NCI-H774 (cell line): ENCODE measurements at regions not wholly inside any gene's neighbourhood (a gene's known extent, or its start where the extent isn't known, plus 50 kb on each side); places are given as distances from the start of the nearest gene placed in this dataset.

ENCODE experiments used
- DNase-seq: peaks from one replicate; lab custom pipeline; 2025; lab: John Stamatoyannopoulos, UW

DNA sequence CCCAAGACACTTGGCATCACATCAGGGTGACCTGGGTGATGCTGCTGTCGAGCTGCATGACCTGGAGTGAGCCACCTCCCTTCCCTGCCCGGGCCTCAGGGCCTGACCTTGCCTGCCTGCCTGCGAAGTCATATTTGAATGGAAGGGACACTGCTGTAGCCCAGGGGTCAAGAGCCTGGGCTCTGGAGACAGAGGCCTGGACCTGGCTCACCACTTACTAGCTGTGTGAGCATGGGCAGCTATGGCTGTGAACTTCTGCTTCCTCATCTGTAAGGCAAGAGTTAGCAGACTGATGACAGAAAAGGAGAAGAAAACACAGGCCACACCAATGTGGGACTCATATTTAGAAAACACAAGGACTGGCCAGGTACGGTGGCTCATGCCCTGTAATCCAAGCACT, 118.7 kb downstream of the ZFP36L2 start:
- no peak for DNase-seq

DNA sequence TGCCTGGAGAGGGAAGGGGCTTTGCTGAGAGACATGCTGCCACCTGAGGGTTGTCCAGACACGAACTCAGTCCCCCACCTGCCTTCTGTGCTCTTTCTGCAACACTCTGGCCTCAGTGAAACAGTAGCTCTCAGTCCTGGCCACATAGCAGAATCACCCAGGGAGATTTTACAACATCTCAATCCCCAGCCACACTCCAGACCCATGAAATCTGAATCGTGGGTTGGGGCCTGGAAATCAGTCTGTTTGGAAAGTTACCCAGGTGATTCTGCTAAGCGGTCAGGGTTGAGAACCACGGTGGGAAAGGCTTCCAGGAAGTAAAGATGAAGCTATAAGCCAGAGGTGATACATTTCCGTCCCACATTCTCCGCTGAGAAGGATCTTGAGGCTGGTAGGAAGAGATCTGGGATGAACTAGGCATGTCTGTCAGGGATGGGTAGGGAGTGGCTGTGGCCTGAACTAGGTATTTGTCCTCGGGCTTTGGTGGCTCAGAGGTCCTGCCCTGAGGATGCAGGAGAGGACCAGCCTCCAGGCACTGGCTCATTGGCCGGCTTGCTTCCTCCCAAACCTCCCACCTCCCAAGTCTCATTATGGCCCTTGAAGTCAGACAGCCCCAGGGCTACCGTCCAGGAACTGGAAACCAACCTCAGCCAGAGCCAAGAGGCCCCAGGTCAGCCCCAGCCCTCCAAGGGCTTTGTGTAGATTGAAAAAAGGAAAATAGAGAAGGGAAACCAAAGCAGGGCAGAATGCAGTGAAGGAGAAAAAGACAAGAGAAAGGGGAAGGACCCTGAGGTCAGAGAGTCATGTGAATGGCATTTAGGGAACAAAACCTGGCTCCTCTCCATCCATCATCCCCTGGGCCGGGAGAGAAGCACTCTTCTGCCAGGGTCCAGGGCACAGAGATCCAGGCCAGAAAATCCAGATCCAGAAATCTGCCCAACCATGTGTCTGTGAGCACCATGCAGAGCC, 119.6 kb downstream of the ZFP36L2 start:
- DNase-seq = no peak

DNA sequence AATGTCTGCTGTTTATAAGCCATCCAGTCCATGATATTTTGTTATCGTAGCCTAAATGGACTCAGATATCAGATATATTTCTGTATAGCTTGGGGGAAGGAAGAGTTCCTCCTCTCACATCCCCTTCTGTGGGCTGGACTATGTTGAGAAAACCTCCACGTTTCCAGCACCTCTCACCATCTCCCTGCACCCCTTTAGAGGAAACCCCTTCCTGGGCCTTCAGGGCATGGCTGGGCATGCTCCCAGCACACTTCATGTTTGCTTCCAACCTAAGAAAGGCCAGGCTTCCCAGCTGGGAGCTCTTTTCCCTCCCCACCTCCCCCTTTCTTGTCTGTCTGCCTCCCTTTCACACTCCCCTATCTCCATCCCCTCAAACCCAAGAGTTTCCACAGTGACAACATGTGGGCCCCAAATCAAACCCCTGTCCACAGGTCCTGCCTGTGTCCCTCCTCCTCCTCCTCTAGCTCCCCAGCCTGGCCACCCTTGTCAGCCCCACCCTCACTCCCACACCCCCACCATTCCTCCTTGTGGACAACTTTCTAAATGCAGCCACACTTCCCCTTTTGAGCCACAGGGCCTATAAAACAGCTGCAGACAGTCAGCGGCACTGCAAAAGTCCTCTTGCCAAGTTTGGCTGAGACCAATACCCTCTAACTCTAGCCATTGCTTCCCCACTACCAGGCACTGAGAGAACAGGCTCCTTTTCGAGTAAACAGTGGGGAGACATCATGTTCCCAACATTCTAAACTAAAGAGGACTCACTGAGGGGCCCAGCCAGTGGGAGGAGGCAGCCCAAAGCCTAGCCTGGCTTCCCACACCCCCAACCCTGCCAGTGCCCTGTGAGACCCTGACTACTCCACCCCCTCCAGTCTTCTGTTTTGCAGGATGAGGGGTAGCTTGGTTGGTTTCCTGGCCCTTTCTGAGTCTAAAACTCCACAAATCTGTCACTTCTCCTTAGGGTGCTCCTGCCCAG, 120.5 kb downstream of the ZFP36L2 start:
- no peak for DNase-seq

DNA sequence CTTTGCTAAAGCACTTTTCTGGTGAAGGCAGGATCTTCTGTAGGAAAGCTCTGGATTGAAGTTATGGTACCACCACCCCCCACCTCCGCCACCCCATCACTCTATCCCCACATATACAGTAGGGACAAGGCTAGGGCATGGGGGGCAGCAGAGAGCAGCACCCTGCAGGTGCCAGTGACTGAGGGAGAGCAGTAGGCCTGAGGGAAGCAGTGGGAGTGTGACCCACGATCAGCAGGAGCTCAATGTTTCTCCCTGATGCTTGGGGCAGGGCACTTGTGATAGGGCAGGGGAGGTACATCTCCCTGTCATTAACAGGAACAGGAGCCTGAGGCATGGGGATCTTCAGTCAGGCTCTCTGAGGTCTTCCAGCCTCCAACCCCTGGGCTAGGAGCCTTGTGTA, 121.6 kb downstream of the ZFP36L2 start:
- DNase-seq = no peak

DNA sequence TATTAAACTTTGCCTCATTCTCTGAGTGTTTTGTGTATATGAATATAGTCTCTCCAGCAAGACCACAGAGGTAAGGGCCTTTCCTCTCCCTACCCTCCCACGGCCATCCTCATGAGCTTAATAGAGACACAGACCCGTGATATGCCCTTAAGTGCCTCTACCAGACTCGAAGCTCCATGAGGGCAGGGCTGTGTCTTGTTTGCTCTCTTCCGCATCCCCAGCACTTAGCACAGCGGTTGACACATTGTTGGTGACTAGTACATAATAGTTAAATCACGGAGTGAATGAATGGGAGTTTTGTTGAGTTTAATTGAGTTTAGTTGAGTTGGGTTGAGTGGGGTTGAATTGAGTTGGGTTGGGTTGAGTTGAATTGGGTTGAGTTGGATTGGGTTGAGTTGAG, 122.3 kb downstream of the ZFP36L2 start:
- DNase-seq = no peak

DNA sequence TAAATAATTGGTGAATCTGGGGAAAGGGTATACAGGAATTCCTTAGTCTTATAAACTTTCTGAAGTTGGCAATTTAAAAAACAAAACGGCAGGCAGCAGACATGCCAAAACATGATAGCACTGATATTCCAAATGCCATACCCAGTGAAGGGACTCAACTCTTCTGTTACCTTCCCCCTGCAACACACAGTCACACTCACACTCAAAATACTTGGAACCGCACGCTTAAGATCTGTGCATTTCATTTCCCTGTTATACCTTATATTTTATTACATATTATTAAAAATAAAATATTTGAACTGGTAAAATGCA, 123.4 kb downstream of the ZFP36L2 start:
- DNase-seq = no peak

DNA sequence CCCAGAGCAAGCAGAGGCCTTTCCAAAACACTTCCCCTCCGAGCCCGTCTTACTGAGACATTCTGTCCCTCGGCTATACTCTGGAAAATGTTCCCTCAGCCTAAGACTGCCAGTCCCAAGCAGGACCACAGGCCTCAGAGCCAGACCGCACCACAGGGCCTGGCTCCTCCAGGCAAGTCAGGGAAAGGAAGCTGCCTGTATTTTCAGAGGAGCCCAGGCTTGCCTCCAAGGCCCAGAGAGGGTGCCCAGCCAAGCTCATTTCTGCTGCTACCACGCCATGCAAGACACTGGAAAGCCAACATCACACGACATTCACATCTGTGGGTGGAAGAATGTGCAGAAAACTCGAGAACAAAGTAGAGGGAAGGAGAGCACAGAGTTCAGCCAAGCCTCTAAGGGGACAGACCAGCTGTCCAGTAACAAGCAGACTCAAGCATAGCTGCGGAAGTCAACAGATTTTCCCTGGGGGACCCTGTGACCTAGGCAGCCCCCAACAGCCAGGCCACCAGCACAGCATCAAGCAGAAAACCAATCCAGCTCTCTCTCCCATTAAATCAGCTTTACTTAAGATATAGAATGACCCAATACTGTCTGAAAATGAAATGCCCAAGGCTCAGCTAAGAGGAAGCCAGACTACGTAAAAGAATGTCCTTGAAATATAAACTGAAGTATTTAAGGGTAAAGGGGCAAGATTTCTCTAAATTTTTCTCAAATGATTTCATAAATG, 123.9 kb downstream of the ZFP36L2 start:
- no peak for DNase-seq

DNA sequence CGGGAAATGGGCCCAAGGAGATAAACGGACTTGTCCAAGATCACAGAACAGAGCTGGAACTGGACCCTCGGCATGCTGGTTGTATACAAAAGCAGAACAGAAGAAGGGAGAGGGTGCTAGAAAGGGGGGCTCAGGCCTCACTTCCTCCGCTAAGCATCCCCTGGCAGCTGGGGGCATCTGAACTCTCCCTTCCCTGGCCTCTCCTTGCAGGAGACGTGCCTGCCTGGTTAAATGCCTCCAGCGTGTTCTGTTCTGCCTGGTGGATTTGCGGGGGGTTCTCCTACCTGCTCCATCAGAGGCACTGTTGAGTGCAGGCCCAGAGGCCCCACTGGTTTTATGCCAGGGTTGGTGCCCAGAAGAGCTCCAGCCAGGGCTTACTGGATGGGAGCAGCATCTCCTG, 124.7 kb downstream of the ZFP36L2 start:
- no peak for DNase-seq

DNA sequence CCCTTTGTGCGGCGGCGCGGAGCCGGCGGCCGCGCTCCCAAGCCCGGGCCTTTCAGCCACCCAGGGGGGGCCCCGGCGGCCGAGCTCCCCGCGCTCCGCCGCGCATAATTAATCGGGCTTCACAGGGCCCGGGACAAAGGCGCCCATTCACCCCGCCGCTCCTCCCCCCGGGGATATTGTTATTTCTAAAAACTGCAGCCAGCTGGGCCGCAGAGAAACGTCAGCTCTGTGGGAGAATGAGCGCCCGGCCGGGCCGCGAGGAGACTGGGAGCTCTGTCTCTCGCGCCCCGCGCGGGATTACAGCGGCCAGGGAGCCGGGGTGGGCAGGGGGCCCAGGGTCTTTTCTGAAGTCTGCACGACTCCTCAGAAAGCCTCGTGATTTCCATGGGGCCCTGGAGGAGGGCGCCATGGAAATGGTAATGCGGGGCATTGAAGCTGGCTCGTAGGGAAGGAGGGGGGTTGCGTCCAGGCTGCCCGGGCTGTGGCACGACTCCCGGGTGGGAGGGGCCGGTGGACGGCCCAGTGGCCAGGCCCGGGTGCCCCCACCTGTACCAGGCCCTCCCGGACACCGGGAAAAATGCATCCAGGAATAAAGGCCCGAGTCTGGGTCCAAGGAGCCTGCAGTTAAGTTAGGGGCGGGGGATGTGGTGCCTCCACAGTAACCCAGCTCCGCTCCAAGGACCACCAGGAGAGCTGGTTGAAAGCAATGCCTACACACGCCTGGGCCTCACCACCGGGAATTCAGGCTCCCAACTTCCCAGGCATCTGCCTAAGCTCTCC, 125.3 kb downstream of the ZFP36L2 start:
- no peak for DNase-seq

DNA sequence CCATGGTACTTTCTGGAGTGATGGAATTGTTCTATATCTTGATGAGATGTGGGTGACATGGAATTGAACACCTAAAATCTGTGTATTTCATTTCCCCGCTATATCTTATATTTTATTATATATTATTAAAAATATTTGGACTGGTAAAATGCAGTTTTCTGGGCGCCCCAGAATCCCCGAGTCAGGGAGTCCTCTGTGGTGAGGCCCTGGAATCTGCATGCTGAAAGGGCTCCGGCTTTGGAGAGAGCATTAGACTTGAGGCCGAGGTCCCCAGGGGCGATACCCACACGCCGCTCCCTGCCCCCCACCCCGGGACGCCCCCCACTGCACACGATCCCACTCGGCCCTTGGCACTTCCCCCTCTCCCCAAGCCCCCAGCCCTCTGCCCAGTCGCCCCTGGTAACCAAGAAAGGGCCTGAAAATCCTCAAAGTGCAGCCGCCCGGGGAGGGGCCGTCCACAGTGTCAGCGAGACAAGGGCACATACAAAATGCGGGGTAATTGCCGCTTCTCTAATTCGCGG, 126.0 kb downstream of the ZFP36L2 start:
- DNase-seq = no peak

DNA sequence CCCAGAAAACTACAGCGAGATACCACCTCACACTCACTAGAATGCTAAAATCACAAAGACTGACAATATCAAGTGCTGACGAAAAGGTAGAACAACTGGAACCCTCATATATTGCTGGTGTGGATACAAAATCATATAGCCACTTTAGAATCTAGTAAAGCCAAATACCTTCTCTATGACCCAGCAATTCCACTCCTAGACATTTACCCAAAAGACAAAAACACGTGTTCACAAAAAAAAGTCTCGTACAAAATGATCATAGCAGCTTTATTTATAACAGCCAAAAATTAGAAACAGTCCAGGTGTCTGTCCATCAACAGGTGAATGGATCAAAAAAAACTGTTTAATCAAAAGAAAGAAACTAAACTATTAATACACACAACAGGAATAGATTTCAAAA, 126.6 kb downstream of the ZFP36L2 start:
- no peak for DNase-seq

DNA sequence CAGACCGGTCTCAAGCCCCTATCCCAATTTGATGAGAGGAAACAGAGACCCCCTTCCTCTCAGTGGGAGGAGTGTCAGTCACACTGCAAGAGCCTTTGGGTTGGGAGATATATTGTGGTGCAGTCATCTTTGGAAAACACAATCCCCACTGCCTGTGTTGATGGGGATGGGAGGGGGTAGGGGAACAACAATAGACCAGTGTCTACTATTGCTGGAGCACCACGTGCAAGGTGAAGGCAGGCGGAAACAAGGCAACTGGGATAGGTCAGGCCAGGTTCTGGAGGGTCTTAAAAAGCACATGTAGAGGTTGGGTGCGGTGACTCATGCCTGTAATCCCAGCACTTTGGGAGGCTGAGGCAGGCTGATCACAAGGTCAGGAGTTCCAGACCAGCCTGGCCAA, 127.9 kb downstream of the ZFP36L2 start:
- no peak for DNase-seq

DNA sequence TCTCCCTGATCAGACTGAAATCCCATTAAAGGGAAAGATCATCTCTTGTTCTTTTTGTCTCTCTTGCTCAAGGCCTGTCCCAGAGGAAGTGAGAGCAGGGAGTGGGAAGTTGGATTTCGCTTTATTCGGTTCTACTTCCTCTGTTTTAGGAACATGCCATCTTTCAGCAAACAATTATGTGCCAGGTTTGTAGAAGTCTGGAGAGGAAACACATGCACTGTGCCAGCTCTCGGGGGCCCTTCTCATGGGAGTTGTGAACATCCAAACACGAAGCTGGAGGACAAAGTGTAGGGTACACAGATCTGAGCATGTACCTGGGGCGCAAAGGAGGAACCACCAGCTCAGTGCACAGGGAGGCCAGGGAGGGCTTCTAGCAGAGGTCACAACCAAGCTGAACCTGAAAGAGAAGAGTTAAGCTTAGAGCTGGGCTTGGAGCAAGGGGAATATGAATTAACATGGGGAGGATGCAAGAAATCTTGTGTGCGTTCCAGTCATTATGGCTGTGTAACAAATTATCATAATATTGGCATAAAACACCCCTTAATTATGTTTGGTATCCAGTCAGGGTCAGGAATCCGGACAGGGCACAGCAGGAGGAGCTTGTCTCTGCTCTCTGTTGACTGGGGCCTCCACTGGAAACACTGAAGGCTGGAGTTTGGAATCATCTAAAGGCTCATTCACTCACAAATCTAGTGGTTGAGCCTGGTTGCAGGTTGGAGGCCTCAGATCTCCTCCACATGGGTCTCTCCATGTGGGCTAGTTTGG, 128.6 kb downstream of the ZFP36L2 start:
- DNase-seq = no peak

DNA sequence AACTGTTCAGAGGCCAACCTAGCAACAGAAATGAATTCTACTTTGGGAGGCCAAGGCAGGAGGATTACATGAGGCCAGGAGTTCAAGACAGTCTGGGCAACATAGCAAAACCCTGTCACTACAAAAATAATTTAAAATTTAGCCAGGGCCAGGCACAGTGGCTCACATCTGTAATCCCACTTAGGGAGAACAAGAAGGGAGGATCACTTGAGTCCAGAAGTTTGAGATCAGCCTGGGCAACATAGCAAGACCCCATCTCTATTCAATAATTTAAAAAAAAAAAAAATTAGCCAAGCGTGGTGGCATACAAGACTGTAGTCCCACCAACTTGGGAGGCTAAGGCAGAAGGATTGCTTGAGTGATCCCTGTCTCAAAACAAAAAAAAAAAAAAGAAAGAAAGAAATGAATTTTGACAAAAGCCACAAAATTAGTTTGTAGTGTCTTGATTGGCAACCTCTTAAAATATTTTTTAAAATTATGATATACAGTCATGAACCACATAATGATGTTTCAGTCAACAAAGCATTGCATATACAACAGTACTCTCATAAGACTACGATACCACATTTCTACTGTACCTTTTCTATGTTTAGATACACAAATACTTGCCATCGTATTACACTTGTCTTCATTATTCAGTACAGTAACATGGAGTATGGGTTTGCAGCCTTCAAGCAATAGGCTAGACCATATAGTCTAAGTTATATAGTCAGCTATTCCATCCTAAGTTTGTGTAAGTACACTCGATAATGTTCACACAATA, 130.7 kb downstream of the ZFP36L2 start:
- DNase-seq = no peak

DNA sequence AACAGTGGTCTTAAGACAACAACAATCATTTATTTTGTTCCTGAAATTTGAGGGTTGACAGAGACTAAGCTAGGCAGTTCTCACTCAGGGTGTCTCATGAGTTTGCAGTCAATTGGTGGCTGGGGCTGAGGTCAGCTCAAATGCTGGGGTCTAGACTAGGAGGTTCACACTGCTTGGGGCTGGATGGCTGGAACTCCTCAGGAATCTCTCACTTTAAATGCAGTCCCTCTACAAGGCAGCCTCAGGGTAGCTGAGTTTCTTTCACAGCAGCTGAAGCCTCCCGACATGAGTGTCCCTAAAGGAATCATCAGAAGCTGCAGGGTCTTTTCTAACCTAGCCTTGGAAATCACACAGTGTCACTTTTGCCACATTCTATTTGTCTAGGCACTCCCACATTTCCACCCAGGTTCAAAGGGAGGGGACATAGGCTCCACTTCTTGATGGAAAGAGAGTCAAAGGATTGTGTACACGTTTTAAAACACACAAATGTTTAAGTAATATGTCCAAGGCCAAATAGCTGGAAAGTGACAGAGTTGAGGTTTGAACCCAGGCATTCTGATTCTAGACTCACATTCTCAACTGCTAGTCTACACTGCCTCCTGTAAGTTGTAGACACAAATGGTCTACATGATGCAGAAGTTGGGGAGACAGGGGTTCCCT, 133.8 kb downstream of the ZFP36L2 start:
- DNase-seq = no peak

DNA sequence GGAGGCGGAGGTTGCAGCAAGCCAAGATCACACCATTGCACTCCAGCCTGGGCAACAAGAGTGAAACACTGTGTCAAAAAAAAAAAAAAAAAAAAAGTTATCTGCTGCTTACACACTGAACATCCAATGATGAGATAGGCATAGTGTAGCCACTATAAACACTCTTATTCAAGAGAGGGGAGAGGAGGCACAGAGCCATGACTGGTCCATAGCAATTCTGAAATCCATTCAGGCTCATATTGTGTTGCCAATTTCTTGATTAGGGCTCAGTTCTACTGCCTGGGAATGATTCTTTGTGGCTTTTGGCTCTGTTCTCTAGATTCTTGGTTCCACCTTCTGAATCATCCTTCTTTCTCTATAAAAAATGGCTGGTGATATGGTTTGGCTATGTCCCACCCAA, 136.1 kb downstream of the ZFP36L2 start:
- DNase-seq = no peak

DNA sequence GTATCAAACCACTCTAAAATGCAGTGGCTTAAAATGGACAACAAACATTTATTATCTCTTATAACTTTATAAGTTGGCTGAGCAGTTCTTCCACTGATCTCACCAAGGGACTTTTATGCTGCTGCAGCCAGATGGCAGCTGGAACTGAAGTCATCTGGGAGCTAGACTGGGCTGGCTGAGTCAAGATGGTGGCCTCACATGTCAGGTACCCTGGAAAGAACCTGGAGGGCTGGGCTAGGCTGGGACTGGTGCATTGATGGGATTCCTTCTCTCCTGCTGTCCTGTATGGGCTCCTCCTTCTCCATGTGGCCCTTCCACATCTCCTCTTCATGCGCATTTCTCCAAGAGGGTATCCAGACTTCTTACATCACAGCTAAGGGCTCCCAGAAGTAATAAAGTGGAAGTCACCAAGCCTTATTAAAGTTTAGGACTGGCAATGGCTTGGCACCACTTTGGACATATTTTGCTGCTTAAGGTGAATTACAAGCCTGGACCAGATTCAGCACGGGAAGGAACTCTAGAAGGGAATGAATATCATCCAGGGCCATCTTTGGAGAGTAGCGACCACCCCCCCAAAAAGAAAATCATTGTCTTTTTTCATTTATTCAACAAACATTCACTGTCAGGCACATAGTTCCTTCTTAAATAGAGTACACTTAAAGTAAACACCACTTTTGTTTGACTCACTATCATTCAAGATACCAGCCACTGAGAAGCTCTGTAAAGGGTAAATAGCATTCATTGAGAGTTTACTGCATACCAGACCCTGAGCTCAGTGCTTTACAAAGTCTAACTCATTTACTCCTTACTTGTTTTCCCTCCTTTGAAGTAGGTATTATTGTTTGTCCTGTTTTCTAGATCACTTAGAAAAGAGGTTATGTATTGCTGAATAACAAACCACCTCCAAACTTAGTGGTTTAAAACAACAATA, 138.0 kb downstream of the ZFP36L2 start:
- DNase-seq = no peak

DNA sequence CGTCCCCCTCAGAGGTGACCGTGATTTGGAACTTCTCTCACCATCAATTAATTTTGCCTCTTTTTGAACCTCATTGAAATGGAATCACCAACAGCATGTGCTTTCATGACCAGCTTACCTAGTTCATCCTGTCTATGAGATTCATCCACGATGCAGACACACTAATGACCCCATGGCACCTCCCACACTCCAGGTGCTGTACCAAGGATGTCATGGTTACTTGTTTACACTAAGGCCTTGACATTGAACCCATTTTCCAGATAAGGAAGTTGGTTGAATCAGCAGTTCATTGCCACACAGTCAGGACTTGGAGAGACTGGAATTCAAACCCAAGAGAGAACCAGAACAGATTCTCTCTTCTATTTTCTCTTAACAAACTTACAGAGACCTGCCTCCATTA, 139.0 kb downstream of the ZFP36L2 start:
- no peak for DNase-seq
